ENCODE measurements at regions not wholly inside any gene's neighbourhood (a gene's known extent, or its start where the extent isn't known, plus 50 kb on each side); places are given as distances from the start of the nearest gene placed in this dataset.

DNA sequence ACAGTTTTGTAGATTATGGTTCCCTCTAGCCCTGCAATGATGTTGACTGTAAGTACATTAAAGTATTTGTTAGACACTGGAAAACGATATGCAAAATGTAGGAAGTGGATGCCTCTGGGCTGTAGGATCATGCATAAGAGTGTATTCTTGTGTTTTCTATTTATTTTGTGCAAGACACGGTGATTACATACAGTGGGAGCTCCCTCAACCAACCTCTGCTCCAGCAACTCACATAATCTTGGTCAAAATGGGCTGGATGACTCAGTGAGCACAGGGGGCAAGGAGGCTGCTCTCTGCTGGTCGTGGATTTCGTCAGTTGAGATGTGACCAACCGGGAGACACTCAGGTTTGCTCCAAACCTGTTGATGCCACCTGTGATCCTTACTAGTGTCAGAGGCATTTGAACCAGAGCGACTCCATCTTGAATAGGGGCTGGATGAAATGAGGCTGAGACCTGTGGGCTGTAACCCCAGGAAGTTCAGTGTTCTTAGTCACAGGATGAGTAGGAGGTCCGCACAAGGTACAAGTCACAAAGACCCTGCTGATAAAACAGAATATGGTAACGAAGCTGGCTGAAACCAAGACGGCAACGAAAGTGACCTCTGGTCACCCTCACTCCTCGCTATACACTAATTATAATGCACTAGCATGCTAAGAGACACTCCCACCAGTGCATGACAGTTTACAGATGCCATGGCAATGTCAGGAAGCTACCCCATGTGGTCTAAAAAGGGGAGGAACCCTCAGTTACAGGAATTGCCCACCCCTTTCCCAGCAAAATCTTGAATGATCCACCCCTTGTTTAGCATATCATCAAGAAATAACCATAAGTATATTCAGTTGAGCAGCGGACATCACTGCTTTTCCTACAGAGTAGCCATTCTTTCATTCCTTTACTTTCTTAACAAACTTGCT is 56.4 kb upstream of the FAM20C start:
- TF ChIP-seq ZNF274 (IDR thresholded peaks at IDR 0.05; ENCODE audit: low read depth, low read length) (no peak), YY1 (IDR thresholded peaks at IDR 0.05; ENCODE audit: insufficient read depth, insufficient read length) (no peak), SUZ12 (IDR thresholded peaks at IDR 0.05; ENCODE audit: extremely low read depth, insufficient read depth, insufficient read length) (no peak)
